MM.1S (cell line): ENCODE measurements at regions not wholly inside any gene's neighbourhood (a gene's known extent, or its start where the extent isn't known, plus 50 kb on each side); places are given as distances from the start of the nearest gene placed in this dataset.

Experiments used
- EZH2 ChIP-seq: fragments of 300-600 bp; sonication (generic); optimal IDR thresholded peaks from 2 replicates; pipeline ENCODE3; 2017; ENCODE audit warnings: low read depth, mild to moderate bottlenecking, antibody characterized with exemption, low read length, mixed read lengths
- EZH2phosphoT487 ChIP-seq: fragments of 300-600 bp; sonication (generic); IDR thresholded peaks from 2 replicates; pipeline ENCODE4 v1.6.1; 2018; ENCODE audit warnings: antibody characterized with exemption, low read length
- TF ChIP-seq, protein P1 (sequence below): fragments of 300-600 bp; sonication (generic); IDR thresholded peaks from 2 replicates; pipeline ENCODE4 v1.5.1; 2016; ENCODE audit warnings: antibody characterized with exemption, low read length, mixed read lengths

- TF ChIP-seq, protein P1, sequence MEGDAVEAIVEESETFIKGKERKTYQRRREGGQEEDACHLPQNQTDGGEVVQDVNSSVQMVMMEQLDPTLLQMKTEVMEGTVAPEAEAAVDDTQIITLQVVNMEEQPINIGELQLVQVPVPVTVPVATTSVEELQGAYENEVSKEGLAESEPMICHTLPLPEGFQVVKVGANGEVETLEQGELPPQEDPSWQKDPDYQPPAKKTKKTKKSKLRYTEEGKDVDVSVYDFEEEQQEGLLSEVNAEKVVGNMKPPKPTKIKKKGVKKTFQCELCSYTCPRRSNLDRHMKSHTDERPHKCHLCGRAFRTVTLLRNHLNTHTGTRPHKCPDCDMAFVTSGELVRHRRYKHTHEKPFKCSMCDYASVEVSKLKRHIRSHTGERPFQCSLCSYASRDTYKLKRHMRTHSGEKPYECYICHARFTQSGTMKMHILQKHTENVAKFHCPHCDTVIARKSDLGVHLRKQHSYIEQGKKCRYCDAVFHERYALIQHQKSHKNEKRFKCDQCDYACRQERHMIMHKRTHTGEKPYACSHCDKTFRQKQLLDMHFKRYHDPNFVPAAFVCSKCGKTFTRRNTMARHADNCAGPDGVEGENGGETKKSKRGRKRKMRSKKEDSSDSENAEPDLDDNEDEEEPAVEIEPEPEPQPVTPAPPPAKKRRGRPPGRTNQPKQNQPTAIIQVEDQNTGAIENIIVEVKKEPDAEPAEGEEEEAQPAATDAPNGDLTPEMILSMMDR = no peak
- TF ChIP-seq EZH2phosphoT487 (no peak), EZH2 (no peak)
These were observed 228.6 kb upstream of the ARRDC3 start for GRCh38 chr5:91611746-91612145.
